HG02610 (cell line): ENCODE measurements at regions not wholly inside any gene's neighbourhood (a gene's known extent, or its start where the extent isn't known, plus 50 kb on each side); places are given as distances from the start of the nearest gene placed in this dataset.

Source experiments
- ATAC-seq: cut with Tn5 transposase; IDR thresholded peaks from one replicate; pipeline ENCODE4 v1.9.1; 2021; ENCODE audit warnings: mild to moderate bottlenecking, moderate library complexity; ENCODE audit not compliant: unreplicated experiment

GRCh38 chr2:12270876-12271588 lies 445.7 kb upstream of the TRIB2 start:
- ATAC-seq = peak; percentile 92

GRCh38 chr2:12271589-12271984 lies 445.1 kb upstream of the TRIB2 start:
- ATAC-seq = peak; percentile 63

GRCh38 chr2:12273111-12273510 lies 443.6 kb upstream of the TRIB2 start:
- ATAC-seq = no peak

GRCh38 chr2:12274591-12274990 lies 442.1 kb upstream of the TRIB2 start:
- no peak for ATAC-seq

- no peak for ATAC-seq
These were observed 439.3 kb upstream of the TRIB2 start for GRCh38 chr2:12277241-12278034.

GRCh38 chr2:12278217-12278750 lies 438.5 kb upstream of the TRIB2 start:
- no peak for ATAC-seq

- ATAC-seq = peak; percentile 70
These were observed 433.7 kb upstream of the TRIB2 start for GRCh38 chr2:12282780-12283695.

GRCh38 chr2:12284037-12284436 lies 432.7 kb upstream of the TRIB2 start:
- no peak for ATAC-seq

- no peak for ATAC-seq
These were observed 432.2 kb upstream of the TRIB2 start for GRCh38 chr2:12284487-12284886.

GRCh38 chr2:12286347-12286746 lies 430.4 kb upstream of the TRIB2 start:
- ATAC-seq = no peak

- ATAC-seq = peak; percentile 36
These were observed 429.4 kb upstream of the TRIB2 start for GRCh38 chr2:12287220-12287751.

- no peak for ATAC-seq
These were observed 428.7 kb upstream of the TRIB2 start for GRCh38 chr2:12288048-12288447.

- peak; percentile 29 for ATAC-seq
These were observed 427.5 kb upstream of the TRIB2 start for GRCh38 chr2:12289120-12289802.

- ATAC-seq = peak; percentile 46
These were observed 425.4 kb upstream of the TRIB2 start for GRCh38 chr2:12291303-12291702.

- peak; percentile 94 for ATAC-seq
These were observed 422.9 kb upstream of the TRIB2 start for GRCh38 chr2:12293874-12294273.

GRCh38 chr2:12295856-12296519 lies 420.7 kb upstream of the TRIB2 start:
- no peak for ATAC-seq

GRCh38 chr2:12296915-12297314 lies 419.8 kb upstream of the TRIB2 start:
- no peak for ATAC-seq

- ATAC-seq = no peak
These were observed 418.4 kb upstream of the TRIB2 start for GRCh38 chr2:12298352-12298751.

- ATAC-seq = no peak
These were observed 417.3 kb upstream of the TRIB2 start for GRCh38 chr2:12299431-12299830.
